GM20431 (cell line): ENCODE measurements at regions not wholly inside any gene's neighbourhood (a gene's known extent, or its start where the extent isn't known, plus 50 kb on each side); places are given as distances from the start of the nearest gene placed in this dataset.

Experiments
- in situ Hi-C: fragments of 300-500 bp; cut with MseI, MboI; formaldehyde crosslinking; loops from one replicate; pipeline ENCODE4 v1.15.0; 2020; ENCODE audit warnings: low sequenced_read_pairs; ENCODE audit not compliant: unreplicated experiment

GRCh38 chr1:221392453-221392852 lies 349.4 kb downstream of the DUSP10 start:
- in situ Hi-C loops: no loop called here

- in situ Hi-C loops: no loop called here
Measured at GRCh38 chr1:221394011-221394544, 347.8 kb downstream of the DUSP10 start.

GRCh38 chr1:221396526-221396925 lies 345.4 kb downstream of the DUSP10 start:
- in situ Hi-C loops: no loop called here

- in situ Hi-C loops: no loop called here
Measured at GRCh38 chr1:221397141-221397540, 344.7 kb downstream of the DUSP10 start.

- in situ Hi-C loops: no loop called here
Measured at GRCh38 chr1:221397606-221398005, 344.3 kb downstream of the DUSP10 start.

GRCh38 chr1:221405146-221405545 lies 336.7 kb downstream of the DUSP10 start:
- in situ Hi-C loops: no loop called here

DNA sequence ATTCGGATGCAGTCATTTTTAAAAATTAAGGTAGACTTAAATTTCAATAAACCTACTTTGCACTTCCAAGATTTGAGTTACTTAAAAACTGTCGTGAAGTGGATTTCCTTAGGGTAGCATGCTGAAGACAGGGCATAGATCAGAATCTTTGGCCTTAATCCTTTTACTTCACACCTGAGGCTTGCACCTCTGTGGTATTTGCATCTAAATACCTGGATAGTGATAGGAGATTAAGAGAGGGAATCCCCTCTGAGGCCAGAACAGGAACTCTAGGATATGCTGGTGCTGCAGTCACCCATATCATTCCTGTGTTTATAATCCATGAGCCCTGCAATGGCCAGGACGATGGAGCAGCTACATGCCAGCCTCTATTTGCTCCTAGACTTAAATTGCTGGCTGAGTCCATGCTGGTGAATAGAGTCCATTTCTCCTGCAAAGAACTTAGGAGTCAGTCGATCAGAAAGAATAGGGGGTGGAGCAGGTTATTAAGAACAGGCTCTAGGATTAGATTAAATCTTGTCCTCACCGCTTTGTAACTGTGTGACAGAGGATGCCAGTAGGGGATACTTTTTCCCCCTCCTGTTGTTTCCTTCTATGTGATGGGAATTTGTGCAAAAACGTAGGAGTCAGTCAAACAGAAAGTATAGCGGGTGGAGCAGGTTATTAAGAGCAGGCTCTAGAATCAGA lies 333.6 kb downstream of the DUSP10 start:
- in situ Hi-C loops: no loop called here

DNA sequence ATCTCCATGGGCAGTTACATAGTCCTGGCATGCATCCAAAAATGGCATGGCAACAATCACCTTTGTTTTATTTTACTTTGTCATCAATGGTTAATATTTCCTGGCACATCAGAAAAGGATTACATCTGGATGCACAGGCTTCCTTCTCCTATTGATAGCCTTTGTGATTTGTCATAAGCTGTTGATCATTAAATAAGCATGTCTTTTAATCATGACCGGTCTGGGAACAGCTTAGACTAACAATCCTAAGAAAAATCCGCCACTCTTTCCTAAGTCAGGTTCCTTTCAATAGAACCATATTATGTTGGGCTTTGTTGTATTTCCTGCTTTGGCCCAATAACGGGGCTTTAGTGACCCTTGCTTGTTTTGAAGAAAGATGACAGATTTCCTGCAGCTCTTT lies 330.6 kb downstream of the DUSP10 start:
- in situ Hi-C loops: no loop called here

DNA sequence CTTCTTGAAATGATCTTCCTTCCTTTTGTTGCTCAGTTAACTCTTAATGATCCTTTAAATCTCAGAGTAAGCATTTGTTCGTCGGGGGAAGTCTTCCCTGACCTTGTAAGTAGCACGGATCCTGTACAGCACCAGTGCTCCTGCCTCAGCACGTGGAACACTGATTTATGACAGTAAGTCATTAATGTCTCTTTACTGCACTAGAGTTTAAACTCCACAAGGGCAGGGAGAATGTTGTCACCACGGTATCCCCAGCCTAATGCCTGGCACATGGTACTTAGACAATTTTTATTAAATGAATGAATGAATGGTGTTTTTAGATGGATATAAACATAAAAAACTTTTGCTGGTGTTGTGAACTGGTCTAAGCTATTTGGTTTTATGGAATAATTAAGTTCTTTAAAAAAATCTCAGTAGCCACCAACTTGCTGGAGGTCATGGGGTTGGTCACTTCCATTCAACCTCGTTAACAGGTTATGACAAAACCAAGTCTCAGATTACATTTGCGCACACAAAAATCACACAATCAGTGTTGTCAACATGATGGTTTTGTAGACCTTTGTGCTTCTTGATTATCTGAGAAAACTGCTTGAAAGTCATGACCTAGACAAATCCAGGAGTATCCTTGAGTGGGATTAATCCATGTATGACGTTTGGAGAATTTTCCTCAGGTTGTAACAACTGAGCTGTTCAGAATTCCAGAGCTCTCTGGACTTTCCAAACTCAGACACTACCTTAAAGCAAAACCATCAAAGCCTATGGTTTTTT lies 326.9 kb downstream of the DUSP10 start:
- in situ Hi-C loops: no loop called here

DNA sequence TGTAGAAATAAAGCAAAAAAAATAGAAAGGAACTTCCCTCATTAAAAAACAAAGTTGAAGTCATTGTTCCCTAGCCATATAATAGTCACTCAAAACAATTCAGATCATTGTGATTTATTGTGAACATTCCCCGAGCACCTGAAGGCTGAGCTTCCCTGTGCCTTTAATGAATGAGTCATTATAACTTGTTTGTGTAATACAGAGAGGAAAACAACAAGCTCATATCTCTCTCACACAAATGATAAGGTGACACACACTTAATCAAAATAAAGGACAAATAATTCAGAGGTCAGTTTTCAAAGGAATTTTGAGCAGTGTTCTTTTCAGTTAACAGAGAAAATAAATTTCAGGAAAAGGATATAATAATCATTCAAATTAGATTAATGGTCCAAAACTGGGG lies 326.2 kb downstream of the DUSP10 start:
- in situ Hi-C loops: no loop called here

DNA sequence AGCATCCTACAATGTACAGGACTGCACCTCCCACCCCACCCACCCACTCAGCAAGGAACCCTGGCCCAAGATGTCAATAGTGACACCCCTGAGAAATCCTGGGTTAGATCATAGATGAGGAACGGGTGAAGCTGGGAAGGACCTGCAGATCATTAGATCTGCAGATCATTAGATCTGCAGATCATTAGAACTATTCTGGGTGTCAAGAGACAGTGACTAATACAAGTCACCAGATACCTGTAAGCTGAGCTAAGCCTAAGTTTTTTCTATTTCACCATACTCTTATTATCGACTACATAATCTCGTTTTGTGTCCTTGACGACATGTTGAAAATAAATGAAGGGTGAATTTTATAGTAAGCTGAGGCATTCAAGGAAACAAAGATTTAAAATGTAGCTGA lies 325.7 kb downstream of the DUSP10 start:
- in situ Hi-C loops: no loop called here

GRCh38 chr1:221416723-221417122 lies 325.2 kb downstream of the DUSP10 start:
- in situ Hi-C loops: no loop called here

- in situ Hi-C loops: no loop called here
Measured at GRCh38 chr1:221418346-221418745, 323.5 kb downstream of the DUSP10 start.

GRCh38 chr1:221419513-221420095 lies 322.3 kb downstream of the DUSP10 start:
- in situ Hi-C loops: no loop called here

DNA sequence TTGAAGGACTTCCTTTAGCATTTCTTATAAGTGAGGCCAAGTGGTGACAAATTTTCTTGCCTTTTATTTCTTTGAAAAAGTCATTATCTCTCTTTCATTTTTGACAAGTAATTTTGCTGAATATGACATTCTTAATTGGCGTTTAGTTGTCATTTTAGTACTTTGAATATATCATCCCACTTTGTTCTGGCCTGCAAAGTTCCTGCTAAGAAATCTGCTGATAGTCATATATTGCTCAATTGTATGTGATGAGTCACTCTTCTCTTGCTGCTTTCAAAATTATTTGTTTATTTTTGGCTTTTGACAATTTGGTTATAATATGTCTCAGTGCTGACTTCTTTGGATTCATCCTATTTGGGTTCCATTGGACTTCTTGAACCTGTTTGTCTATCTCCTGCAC lies 312.6 kb downstream of the DUSP10 start:
- in situ Hi-C loops: loop anchor here (25.0 kb wide), 1 partner anchor 542 kb away; the partner anchor contains the start of gene HLX

DNA sequence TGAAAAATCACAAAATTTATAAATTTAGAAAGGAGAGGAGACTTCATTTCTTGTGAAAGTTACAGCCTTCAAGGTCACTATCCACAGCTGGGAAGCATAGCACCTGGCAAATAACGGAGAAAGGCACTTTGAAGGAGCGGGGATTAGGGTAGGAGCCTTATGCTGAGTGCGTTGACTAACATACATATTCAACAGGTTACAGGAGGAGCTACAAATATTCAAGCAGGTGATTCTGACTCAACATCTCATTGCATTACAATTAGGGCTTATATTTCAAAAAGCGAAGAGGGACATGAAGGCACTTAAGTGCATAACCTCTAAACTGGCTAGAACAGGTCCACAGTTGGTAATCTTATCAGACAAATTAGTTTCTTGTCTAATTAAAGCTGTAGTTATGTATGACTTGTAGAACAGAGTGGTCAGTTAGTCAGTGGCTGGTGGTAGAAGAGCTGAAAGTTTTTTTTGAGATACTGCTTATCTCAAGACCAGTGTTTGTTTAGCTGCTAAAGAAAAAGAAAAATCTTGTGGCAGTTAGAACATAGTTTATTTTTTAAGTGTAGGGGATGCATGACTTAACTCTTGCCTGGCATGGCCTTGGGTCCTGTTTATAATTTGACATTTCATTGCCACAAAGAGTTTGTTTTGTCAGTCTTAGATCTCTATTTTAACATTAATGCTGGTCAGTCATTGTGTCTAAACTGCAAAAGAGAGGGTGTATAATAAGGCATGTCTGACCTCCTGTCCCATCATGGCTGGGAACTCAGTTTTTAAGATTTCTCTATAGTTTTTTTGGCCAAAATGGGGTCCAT lies 311.5 kb downstream of the DUSP10 start:
- in situ Hi-C loops: loop anchor here (25.0 kb wide), 1 partner anchor 543 kb away; the partner anchor contains the start of gene HLX

DNA sequence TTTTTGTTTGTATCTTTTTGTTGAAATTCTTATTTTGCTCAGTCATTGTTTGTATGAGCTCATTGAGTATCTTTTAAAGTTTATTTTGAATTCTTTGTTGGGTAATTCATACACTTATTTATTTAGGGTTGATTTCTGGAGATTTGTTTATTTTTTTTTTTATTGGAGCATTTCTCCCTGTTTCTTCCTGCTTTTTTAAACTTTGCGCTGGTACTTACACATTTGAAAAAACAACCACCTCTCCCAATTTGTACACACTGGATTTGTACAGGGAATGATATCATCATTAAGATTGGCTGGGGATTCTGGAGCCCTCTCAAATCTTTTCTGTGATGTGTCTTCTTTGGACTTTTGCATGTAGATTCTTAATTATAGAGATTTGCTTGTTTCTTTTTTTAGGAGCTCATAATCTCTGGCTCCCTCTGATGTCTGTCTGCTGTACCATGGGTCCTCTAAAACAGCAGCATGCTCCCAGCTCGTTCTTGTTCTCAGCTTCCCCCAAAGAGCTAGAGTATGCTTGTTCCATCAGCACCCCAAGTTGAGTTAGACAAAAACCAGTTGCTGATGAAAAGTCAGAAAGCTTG lies 310.7 kb downstream of the DUSP10 start:
- in situ Hi-C loops: loop anchor here (25.0 kb wide), 1 partner anchor 544 kb away; the partner anchor contains the start of gene HLX

DNA sequence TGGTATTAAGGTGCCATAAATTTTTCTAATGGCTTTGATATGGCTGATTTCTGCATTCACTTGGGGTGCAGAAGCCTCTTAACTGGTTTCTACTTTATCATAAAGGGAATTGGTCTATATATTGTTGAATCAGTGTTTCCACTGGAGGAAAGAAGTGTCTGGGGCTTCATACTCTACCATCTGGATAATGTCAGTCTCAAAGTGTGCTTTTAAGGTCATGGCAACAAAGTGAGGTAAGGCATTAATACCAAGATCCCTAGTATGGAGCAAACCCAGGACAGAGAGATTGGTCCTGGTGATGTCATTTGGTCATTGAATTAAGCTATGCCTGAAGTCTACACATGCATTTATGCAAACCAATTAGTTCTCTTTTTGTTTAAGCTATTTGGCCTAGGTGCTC lies 309.9 kb downstream of the DUSP10 start:
- in situ Hi-C loops: loop anchor here (25.0 kb wide), 1 partner anchor 545 kb away; the partner anchor contains the start of gene HLX

GRCh38 chr1:221435504-221435904 lies 306.4 kb downstream of the DUSP10 start:
- in situ Hi-C loops: loop anchor here (25.0 kb wide), 1 partner anchor 548 kb away; the partner anchor contains the start of gene HLX
